HPDE6-E6E7 (cell line): ENCODE measurements at regions not wholly inside any gene's neighbourhood (a gene's known extent, or its start where the extent isn't known, plus 50 kb on each side); places are given as distances from the start of the nearest gene placed in this dataset.

Experiments
- DNase-seq: peaks from one replicate; pipeline ENCODE4 v3.0.0; 2011; ENCODE audit warnings: missing footprints; ENCODE audit errors: extremely low spot score

DNA sequence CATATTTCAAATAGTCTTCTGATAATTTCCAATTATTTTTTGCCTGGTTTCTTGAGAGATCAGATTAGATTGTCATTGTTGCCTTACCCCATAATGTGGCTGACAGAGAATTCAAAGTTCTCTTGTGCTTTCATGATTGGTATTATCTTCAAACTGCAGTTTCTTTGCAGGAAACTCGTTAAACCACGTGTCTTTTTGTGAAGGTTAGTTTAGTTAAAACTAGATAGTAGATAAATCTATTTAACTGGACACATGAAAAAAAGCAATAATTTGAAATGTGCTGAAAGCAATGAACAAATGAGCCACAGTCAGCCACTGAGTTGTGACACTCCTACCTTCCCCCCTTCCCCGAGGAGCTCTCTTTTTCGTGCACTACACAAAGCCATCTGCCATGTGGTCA is 327.5 kb upstream of the UMPS start:
- no peak for DNase-seq

DNA sequence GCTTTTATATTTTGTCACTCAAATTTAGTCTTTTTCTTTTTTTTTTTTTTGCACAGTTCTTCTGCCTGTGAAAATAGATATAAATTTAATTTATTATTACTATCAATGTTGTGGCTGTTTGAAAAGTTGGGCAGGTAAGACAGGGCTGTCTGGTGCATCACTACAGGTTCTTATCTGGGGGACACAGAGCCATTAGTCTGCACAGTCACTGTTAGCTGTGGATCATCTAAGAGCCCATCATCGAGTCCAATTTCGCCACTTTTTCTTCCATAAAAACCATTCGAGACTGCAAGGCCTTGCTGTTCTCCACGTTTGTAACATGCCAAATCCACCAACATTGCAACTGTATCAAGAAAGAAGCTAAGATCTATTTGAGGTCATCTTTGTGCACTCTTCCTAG is 325.6 kb upstream of the UMPS start:
- no peak for DNase-seq

DNA sequence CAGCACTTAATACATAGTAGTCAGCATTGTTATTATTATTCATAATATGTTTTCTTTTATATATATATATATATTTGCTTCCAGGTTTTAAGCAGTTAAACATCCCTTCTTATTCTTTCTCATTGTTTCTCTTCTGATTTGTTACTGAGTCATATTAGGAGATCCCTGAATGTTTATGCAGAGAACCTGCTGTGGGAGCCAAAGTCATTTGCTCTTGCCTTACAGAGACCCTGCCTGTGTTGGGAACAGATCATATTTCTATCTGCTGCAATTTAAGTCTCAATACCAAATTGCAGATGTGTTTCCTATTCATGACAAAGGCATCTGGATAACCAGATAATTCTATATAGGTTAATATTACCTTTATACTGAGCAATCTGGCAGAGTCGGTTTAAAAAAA is 323.0 kb upstream of the UMPS start:
- DNase-seq: no peak

GRCh38 chr3:124409650-124410275 is 320.5 kb upstream of the UMPS start:
- DNase-seq: no peak

DNA sequence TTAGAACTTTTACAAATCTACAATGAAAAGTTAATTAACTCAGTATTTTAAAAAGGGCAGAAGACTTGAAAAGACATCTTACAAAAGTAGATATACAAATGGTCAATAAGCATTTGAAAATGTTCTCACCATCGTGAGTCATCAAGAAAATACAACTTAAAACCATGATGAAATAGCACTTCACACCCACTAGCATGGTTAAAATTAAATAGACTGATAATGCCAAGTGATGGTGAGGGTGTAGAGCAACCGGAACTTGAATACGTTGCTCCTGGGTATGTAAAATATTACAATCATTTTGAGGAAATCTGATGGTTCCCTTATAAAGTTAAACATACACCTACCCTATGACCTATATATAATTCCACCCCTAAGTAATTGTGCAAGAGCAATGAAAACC is 319.8 kb upstream of the UMPS start:
- no peak for DNase-seq

- no peak for DNase-seq
Measured at GRCh38 chr3:124411728-124412127, 318.5 kb upstream of the UMPS start.

- DNase-seq: no peak
Measured at GRCh38 chr3:124412644-124413043, 317.6 kb upstream of the UMPS start.

DNA sequence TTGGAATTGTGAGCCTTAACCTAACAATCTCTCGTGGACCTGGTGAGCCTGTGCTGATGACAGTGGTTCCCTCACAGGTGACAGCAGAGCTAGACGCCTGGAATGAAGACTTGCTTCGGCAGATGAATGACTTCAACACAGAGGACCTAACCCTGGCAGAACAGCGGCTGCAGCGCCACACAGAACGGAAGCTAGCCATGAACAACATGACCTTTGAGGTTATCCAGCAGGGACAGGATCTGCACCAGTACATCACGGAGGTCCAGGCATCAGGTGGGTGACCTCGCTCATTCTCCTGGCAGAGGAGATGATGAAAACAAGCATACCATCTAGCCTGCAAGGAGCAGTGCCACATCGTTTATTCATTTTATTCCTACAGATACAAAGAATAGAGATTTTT is 316.9 kb upstream of the UMPS start:
- DNase-seq: no peak

DNA sequence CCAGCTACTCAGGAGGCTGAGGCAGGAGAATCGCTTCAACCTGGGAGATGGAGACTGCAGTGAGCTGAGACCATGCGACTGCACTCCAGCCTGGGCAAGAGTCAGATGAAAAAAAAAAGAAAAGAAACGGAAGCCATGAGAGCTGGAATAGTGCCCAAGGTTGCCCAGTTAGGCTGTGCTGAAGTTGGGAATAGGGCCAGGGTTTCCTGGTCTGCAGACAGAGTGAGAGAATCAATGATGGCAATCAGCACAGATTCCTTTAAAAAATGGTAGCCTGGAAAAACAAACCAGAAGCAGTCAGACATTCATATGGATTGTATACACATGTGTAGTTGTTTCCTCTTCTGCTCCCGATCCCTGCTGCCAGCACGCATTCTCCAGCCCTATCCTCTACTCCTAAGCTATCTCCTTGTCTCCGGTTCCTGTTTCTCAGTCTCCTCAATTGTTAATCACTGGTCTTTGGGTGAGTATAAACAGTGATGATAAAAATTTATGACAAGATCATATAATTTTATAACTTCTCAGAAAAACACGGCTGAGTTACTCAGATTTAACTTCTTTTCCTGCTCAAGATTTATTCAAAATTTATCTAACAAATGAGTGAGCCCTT is 316.2 kb upstream of the UMPS start:
- no peak for DNase-seq

- no peak for DNase-seq
Measured at GRCh38 chr3:124415446-124415960, 314.7 kb upstream of the UMPS start.

DNA sequence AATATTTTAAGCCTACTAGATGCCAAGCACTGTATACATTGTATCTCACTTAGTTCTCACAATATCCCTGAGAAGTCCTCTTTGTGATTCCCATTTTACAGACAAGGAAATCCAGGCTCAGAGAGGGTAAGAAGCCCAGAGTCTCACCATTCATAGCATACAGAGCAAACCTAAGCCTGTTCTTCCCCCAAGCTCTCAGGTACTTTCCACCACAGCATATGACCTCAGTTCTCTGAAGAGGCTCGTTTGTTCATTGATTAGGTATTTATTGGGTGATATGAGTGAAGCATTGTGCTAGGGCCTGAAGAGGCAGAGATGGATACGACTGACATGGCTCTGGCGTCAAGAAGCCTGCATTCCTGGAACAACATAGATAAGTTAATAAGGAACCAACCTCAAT is 310.9 kb upstream of the UMPS start:
- no peak for DNase-seq

- DNase-seq: no peak
Measured at GRCh38 chr3:124420392-124420791, 309.9 kb upstream of the UMPS start.

- DNase-seq: no peak
Measured at GRCh38 chr3:124422805-124423204, 307.4 kb upstream of the UMPS start.

GRCh38 chr3:124424396-124424795 is 305.9 kb upstream of the UMPS start:
- no peak for DNase-seq

GRCh38 chr3:124425972-124426371 is 304.3 kb upstream of the UMPS start:
- no peak for DNase-seq

- DNase-seq: no peak
Measured at GRCh38 chr3:124428372-124429128, 301.7 kb upstream of the UMPS start.

GRCh38 chr3:124429129-124429815 is 301.0 kb upstream of the UMPS start:
- peak; percentile 9 for DNase-seq

- no peak for DNase-seq
Measured at GRCh38 chr3:124431331-124431994, 298.8 kb upstream of the UMPS start.

DNA sequence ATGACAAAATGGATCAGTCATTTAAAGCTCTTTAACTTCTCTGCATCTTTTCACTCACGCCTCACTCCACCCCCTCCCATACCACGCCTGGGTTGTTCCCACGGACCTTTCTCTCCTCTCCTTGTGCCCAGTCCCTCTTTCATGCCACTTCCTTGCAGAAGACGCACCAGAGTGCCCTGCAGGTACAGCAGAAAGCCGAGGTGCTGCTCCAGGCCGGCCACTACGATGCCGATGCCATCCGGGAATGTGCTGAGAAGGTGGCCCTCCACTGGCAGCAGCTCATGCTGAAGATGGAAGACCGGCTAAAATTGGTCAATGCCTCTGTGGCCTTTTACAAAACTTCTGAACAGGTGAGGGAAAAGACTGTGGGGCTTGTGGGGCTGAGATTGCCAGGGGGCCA is 296.1 kb upstream of the UMPS start:
- DNase-seq: no peak

DNA sequence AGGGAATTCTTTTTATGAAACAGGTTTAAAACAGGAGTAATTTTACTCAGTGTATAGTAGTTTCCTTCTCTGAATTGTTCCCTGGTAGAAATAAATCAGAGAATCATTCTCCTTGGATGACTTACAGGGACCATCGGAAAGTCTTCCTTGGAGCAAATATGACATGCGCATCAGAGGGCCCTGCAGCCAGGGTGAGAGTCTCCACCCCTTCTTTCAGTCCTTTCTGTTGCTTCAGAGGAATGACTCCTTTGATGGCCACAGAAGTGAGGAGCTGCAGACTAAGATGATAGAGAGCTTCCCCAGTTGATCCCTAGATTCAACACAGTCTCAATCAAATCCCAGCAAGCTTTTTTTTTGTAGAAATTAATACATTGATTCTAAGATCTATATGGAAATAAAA is 294.8 kb upstream of the UMPS start:
- no peak for DNase-seq

DNA sequence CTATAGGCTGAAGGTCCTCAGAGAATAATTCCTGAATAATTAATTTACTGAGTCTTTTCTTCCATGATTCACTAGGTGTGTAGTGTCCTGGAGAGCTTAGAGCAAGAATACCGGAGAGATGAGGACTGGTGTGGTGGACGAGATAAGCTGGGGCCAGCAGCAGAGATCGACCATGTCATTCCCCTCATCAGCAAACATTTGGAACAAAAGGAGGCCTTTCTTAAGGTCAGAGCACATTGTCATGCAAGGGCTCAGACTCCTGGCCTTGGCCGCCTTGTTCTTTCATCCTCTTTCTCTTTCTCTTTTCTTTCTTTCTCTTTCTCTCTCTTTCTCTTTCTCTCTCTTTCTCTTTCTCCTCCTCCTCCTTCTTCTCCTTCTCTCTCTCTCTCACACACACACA is 291.4 kb upstream of the UMPS start:
- no peak for DNase-seq

DNA sequence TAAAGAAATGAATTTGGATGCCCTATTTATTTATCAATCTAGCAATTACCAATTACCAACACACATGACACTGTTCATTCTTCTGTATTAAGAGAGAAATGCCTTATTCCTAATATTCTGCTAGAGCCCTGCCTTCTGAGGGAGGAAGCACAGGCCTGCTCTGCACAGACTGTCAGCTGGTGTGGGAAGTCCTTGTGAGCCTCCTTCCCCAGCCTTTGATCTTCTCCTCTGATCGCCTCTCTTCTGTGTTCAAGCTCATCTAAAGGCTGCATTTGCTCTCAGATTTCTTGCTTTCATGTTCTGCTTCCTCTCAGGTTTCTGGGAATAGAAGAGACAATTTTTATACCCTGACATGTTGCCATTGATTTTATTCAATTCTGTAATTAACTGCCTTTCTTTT is 290.6 kb upstream of the UMPS start:
- DNase-seq: no peak
